ENCODE measurements at regions not wholly inside any gene's neighbourhood (a gene's known extent, or its start where the extent isn't known, plus 50 kb on each side); places are given as distances from the start of the nearest gene placed in this dataset.

- no peak for DNase-seq (ENCODE audit: low spot score)
- 66% methylated on average over 9 of the region's 9 CpGs for WGBS
- no peaks in the 10 kb centered on the region for H3K36me3 ChIP-seq (ENCODE audit: control insufficient read depth in 4 of 4, insufficient read depth in 3 of 4, low read depth in 1 of 4, low read length in 3 of 4)
- no peak overlapping the region for H3K4me3 ChIP-seq (ENCODE audit: low read depth in 1 of 3, low read length in 3 of 3)
- peaks cover 0 to 5% (median 2%) of the 10 kb centered on the region in 4 donors for H3K9me3 ChIP-seq (ENCODE audit: control insufficient read depth in 4 of 4, low read length in 3 of 4)
- H3K4me1 ChIP-seq (ENCODE audit: control insufficient read depth in 4 of 4, insufficient read depth in 4 of 4, low read length in 3 of 4), result no peaks in the 10 kb centered on the region
- TF ChIP-seq EGR1 (IDR thresholded peaks at IDR 0.05; ENCODE audit: low read depth in 2 of 2), result no peak
- no peak for TF ChIP-seq SP1 (IDR thresholded peaks at IDR 0.05)
- no peak for TF ChIP-seq TAF1 (conservative IDR thresholded peaks at IDR 0.05)
- H3K27me3 ChIP-seq (ENCODE audit: control insufficient read depth in 4 of 4, insufficient read depth in 4 of 4, low read length in 3 of 4), result no peaks in the 10 kb centered on the region
- no peak overlapping the region for H3K9ac ChIP-seq (ENCODE audit: low read depth in 1 of 2, low read length in 2 of 2)
- H3K27ac ChIP-seq (ENCODE audit: low read depth in 1 of 2, low read length in 2 of 2), result no peak overlapping the region
Observed at GRCh38 chr12:58026897-58027891, 85.8 kb downstream of the ATP23 start.

GRCh38 chr12:58028294-58028693 lies 86.9 kb downstream of the ATP23 start:
- 69% methylated on average over 3 of the region's 3 CpGs for WGBS
- Histone ChIP-seq H3K27me3 (ENCODE audit: control insufficient read depth in 4 of 4, insufficient read depth in 4 of 4, low read length in 3 of 4) (no peaks in the 10 kb centered on the region), H3K27ac (ENCODE audit: low read depth in 1 of 2, low read length in 2 of 2) (no peak overlapping the region), H3K4me3 (ENCODE audit: low read depth in 1 of 3, low read length in 3 of 3) (no peak overlapping the region), H3K36me3 (ENCODE audit: control insufficient read depth in 4 of 4, insufficient read depth in 3 of 4, low read depth in 1 of 4, low read length in 3 of 4) (no peaks in the 10 kb centered on the region), H3K9ac (ENCODE audit: low read depth in 1 of 2, low read length in 2 of 2) (no peak overlapping the region), H3K4me1 (ENCODE audit: control insufficient read depth in 4 of 4, insufficient read depth in 4 of 4, low read length in 3 of 4) (no peaks in the 10 kb centered on the region), H3K9me3 (ENCODE audit: control insufficient read depth in 4 of 4, low read length in 3 of 4) (peaks cover 0 to 5% (median 2%) of the 10 kb centered on the region in 4 donors)
- no peak for DNase-seq (ENCODE audit: low spot score)
- no peak for TF ChIP-seq JUND (IDR thresholded peaks at IDR 0.05)

GRCh38 chr12:58029260-58029659 lies 87.9 kb downstream of the ATP23 start:
- no peaks in the 10 kb centered on the region for H3K4me1 ChIP-seq (ENCODE audit: control insufficient read depth in 4 of 4, insufficient read depth in 4 of 4, low read length in 3 of 4)
- peaks cover 0 to 5% (median 3%) of the 10 kb centered on the region in 4 donors for H3K9me3 ChIP-seq (ENCODE audit: control insufficient read depth in 4 of 4, low read length in 3 of 4)
- no peaks in the 10 kb centered on the region for H3K27me3 ChIP-seq (ENCODE audit: control insufficient read depth in 4 of 4, insufficient read depth in 4 of 4, low read length in 3 of 4)
- no peaks in the 10 kb centered on the region for H3K36me3 ChIP-seq (ENCODE audit: control insufficient read depth in 4 of 4, insufficient read depth in 3 of 4, low read depth in 1 of 4, low read length in 3 of 4)
- WGBS, result 99% methylated on average over 1 of the region's 1 CpG
- no peak overlapping the region for H3K4me3 ChIP-seq (ENCODE audit: low read depth in 1 of 3, low read length in 3 of 3)
- no peak for TF ChIP-seq NR2F2 (IDR thresholded peaks at IDR 0.05)
- TF ChIP-seq ATF3 (IDR thresholded peaks at IDR 0.05), result no peak
- TF ChIP-seq ZBTB33 (IDR thresholded peaks at IDR 0.05), result no peak
- TF ChIP-seq RXRA (IDR thresholded peaks at IDR 0.05), result no peak
- no peak for TF ChIP-seq CTCF (IDR thresholded peaks at IDR 0.05; ENCODE audit: low read depth, low read length, missing input control)
- no peak for TF ChIP-seq JUND (IDR thresholded peaks at IDR 0.05)
- no peak for TF ChIP-seq HNF4A (conservative IDR thresholded peaks at IDR 0.05)
- no peak for TF ChIP-seq RAD21 (IDR thresholded peaks at IDR 0.05)
- TF ChIP-seq MAX (IDR thresholded peaks at IDR 0.05), result no peak
- TF ChIP-seq GABPA (IDR thresholded peaks at IDR 0.05 in 1 of 2, conservative IDR thresholded peaks at IDR 0.05 in 1 of 2), result no peak
- no peak for TF ChIP-seq EGR1 (IDR thresholded peaks at IDR 0.05; ENCODE audit: low read depth in 2 of 2)
- no peak for TF ChIP-seq YY1 (IDR thresholded peaks at IDR 0.05)
- no peak for TF ChIP-seq SP1 (IDR thresholded peaks at IDR 0.05)
- no peak for TF ChIP-seq FOXA1 (IDR thresholded peaks at IDR 0.05)
- no peak for TF ChIP-seq HNF4G (IDR thresholded peaks at IDR 0.05)
- TF ChIP-seq FOXA2 (IDR thresholded peaks at IDR 0.05), result no peak
- TF ChIP-seq REST (IDR thresholded peaks at IDR 0.05), result no peak
- no peak for TF ChIP-seq TAF1 (conservative IDR thresholded peaks at IDR 0.05)
- H3K9ac ChIP-seq (ENCODE audit: low read depth in 1 of 2, low read length in 2 of 2), result no peak overlapping the region
- H3K27ac ChIP-seq (ENCODE audit: low read depth in 1 of 2, low read length in 2 of 2), result no peak overlapping the region
- DNase-seq (ENCODE audit: low spot score), result no peak

Data from liver (tissue), 8 donors.